22Rv1 (cell line): ENCODE measurements at regions not wholly inside any gene's neighbourhood (a gene's known extent, or its start where the extent isn't known, plus 50 kb on each side); places are given as distances from the start of the nearest gene placed in this dataset.

ENCODE experiments used
- CTCF ChIP-seq: fragments of 450-650 bp; IDR thresholded peaks from 2 replicates; pipeline ENCODE4 v1.5.1; 2017; ENCODE audit warnings: mild to moderate bottlenecking
- ZFX ChIP-seq: fragments of 450-650 bp; IDR thresholded peaks from 2 replicates; pipeline ENCODE4 v1.6.1; 2017; ENCODE audit warnings: antibody characterized with exemption, borderline replicate concordance

- TF ChIP-seq CTCF (no peak), ZFX (no peak)
Measured at GRCh38 chr17:72238157-72238673, 117.4 kb downstream of the SOX9 start.
